Stimulated activated CD8-positive, alpha-beta memory T cell treated with anti-CD3 and anti-CD28 coated beads, Interleukin-12 subunit alpha, Interleukin-12 subunit beta, amount 100 ng/mL, for 24 hours (primary cell): ENCODE measurements at regions not wholly inside any gene's neighbourhood (a gene's known extent, or its start where the extent isn't known, plus 50 kb on each side); places are given as distances from the start of the nearest gene placed in this dataset.
"Not testable (repeated sequence)": the region's sequence is repeated elsewhere in the genome, so short reads cannot be mapped to it uniquely, and the experiment has no call there.

Source experiments
- DNase-seq: peaks from one replicate; pipeline ENCODE4 v3.0.0-alpha.2; 2020; ENCODE audit errors: extremely low read depth

GRCh38 chr6:44037276-44037675 lies 90.0 kb downstream of the MRPL14 start:
- DNase-seq = not testable (repeated sequence)

DNA sequence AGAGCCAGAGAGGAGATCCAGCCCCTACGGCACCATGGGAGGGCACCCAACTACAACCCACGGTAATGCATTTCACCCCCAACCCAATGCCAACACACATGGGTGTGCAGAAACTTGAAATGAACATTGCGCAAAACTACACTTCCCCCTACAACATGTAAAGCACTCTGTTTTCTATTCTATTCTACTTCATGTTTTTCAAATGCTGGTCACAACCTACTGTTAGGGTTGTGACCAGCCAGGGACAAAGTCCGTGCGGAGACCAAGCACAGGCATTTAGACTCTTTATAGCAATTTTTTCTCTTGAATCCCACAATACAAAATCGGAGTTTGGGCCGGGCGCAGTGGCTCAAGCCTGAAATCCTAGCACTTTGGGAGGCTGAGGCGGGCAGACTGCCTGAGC lies 90.6 kb downstream of the MRPL14 start:
- no peak for DNase-seq

- DNase-seq = no peak
These were observed 91.1 kb downstream of the MRPL14 start for GRCh38 chr6:44036196-44036595.

GRCh38 chr6:44035621-44036020 lies 91.6 kb downstream of the MRPL14 start:
- no peak for DNase-seq

DNA sequence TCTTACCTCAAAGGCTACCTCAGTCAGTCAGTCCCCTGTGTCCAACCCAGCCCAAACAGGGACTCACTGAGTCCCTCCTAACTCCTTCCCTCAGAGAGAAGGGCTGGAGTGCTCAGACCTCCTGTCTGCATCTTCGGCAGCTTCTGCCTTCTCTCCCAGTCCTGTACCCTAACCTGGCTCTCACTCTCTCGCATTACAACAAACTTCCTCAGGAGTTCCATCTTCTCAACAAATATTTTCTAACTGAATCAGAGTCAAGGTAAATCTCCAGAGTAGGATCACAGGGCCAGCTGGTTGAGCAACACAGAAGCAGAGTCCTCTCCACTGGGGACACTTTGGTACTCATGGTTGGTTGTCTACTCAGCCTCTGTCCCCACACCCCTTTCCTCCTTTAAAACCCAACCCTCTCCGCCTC lies 92.3 kb downstream of the MRPL14 start:
- DNase-seq = no peak

DNA sequence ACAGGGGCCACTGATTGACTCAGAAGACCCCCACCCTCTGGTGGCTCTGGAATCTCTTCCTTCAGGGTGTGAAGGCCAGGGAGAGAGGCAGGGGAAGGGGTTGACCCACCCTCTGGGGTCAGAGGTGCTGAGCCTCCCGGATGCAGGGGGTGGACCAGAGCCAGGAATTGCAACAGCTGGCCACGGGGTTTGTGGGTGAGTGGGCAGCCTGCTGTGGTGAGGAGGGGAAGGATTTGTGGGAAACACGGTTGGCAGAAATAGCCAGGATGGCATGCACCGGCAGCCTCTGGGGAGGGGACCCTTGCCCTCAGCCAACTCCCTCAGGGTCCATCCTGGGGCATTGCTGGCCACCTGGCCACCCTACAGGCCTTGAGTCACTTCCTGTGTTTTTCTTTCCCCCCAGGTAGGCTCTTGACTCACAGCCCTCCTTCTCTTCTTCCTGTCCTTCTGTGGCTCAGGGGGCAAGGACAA lies 92.8 kb downstream of the MRPL14 start:
- DNase-seq = no peak

DNA sequence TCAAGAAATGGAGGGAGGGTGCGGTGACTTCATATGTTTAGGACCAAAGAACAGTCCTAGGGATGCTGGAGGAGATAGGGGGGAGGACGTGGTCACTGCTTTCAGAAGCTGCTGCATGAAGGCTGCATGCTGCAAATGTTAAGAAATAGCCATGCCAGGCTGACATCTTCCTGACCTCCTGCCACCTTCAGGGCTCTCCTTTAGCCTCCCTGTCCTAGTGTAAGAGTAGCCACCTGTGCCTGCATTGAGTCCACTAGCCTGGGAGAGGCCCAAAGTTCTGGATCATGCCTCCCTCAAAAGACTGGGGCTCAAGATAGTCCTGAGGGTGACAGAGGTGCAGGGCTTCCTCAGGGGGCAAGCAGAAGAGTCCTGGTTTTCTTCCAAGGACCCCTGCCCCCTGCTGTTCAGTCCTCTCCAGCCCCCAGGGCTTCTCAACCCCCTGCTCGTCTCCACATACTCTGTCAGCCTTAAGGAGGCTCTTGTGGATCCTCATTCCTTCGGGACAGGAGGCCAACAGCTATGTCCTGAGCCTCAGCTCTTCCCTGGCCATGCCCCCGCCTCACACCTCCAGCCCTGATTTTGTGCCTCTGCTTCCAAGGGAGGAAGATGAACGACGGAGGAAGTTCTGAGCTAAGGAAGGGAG lies 96.3 kb downstream of the MRPL14 start:
- DNase-seq = no peak

GRCh38 chr6:44029444-44030185 lies 97.6 kb downstream of the MRPL14 start:
- DNase-seq = no peak

GRCh38 chr6:44028789-44029310 lies 98.4 kb downstream of the MRPL14 start:
- no peak for DNase-seq

- DNase-seq = no peak
These were observed 102.0 kb downstream of the MRPL14 start for GRCh38 chr6:44025226-44025625.

GRCh38 chr6:44024574-44025219 lies 102.6 kb downstream of the MRPL14 start:
- no peak for DNase-seq

- no peak for DNase-seq
These were observed 103.4 kb downstream of the MRPL14 start for GRCh38 chr6:44023586-44024454.

DNA sequence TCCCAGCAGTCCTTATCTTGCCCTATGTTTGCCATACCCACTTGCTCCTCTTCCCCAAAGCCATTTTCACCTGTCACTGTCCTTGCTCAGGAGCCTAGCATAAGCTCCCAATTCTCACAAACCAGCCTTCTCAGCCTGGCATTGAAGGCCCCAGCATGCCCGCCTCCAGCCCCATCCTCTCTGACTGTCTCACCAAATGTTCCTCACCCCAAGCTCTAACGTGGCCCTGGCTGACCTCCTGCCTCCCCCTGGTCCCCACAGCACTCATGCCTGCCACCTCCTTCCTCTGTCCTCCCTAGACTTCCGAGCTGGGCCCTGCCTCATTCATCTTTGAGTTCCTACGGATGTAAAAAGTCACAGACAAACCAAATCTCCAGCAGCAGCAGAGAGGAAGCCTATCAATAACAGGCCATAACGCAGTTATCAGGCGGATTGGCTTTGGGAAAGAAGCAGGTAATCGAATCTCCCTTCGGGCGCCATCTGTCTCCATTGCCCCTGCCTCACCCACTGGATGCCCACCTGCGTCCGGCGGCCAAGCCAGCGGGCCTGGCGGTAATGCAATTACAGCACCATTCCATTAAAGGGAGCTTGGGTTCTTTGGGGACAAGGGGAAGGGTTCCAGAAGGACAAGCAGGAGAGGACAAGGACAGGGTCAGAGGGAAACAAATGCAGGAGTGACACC lies 104.4 kb downstream of the MRPL14 start:
- no peak for DNase-seq

DNA sequence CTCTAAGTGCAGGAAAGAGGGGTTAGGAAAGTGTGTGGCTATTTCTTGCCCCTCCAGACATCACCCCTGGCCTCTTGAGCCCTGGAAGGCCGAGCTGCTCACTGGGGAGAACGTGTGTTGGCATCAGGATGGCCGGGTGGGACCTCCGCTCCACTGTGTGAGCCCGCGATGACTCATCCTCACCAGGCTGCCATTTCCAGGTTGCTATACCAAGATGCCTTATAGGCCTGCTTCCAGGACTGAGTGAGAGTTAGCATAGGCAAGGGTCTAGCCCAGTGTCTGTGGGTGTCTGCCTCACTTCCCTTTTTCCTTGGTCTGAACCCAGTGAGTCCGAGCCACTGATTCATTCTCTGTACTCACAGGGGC lies 105.0 kb downstream of the MRPL14 start:
- no peak for DNase-seq

DNA sequence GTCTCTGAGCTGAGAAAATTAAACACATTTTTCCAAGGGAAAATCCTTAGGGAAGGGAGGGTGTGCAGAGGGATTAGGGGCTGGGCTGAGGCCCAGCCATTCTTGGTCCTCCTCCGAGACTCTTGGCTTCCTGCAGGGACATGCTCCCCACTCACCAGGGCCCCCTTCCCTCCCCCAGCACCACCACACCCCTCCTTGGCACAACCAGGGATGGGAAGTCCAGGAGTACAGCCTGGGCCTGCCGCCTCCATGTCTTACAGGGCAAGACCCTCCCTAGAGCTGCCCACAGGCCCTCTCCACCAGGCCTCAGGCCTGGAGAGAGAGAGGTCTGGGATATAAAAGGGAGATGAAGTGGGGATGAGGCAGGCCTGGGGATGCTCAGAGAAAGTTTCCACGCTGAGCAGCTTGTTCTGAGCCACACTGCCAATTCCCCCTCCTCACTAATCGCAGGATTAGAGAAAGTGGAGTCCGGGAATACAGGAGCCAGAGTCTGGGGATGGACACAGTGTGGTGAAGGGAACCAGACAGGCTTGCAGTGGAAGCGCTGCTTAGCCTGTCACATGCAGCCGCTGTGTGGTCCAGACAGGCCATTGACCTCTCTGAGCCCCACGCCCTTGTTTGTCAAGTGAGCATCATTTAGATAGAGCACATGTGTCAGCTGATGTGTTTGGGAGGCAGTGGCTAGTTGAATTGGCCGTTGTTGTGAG lies 105.5 kb downstream of the MRPL14 start:
- no peak for DNase-seq

- DNase-seq = no peak
These were observed 106.4 kb downstream of the MRPL14 start for GRCh38 chr6:44020664-44021425.

DNA sequence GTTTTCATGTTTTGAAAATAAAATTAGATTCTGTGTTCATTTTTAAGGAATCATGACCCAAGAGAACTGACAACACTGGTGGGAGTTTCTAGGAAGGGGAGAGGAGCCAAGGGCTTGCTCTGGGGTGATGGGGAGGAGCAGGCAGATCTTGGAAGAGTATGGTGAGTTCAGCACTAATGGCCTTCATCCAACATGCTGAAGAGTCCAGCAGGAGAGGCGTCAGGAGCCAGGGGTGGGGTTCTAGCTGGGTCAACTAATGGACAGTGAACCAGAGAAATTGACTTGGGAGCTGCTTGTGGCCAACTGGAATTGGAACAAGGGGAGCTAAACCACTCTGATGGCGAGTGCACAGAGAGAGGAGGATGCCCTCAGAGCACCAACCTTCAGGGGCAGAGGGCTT lies 107.1 kb downstream of the MRPL14 start:
- DNase-seq = no peak

DNA sequence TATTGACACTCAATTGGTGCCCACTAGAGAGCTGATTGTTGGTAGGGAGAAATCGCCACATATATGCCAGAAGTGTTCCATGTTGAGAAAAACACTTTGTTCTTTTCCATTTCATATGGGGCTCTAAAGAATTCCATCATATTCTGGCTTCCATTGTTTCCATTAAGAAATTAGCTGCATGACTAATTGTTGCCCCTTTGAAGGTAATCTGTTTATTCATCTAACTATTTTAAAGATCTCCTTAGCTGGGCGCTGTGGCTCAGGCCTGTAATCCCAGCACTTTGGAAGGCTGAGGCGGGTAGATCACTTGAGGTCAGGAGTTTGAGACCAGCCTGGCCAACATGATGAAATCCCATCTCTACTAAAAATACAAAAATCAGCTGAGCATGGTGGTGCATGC lies 109.9 kb downstream of the MRPL14 start:
- DNase-seq = not testable (repeated sequence)

DNA sequence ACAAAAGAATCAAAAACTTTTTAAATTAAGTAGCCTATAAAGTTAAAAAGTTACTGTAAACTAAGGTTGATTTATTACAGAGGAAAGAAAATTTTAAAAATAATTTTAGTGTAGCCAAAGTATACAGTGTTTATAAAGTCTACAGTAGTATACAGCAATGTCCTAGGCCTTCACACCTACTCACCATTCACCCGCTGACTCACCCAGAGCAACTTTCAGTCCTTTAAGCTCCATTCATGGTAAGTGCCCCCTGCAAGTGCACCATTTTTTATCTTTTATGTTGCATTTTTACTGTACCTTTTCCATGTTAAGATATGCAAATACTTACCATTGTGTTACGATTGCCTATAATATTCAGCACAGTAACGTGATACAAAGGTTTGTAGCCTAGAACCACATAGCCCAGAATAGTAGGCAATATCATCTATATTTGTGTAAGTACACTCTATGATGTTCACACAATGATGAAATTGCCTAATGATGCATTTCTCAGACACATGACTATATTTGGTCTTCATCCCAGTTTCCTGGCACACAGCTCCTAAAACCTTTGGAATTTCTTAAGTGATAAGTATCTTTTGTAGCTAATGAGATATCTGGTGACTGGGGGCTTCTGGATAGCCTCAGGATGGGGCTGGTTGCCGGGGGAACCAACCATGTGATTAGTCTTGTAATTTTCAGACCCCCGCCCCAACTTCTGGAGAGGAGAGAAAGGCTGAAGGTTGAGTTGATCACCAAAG lies 111.0 kb downstream of the MRPL14 start:
- no peak for DNase-seq
